SK-N-SH (cell line): ENCODE measurements at regions not wholly inside any gene's neighbourhood (a gene's known extent, or its start where the extent isn't known, plus 50 kb on each side); places are given as distances from the start of the nearest gene placed in this dataset.

ENCODE experiments used
- CTCF ChIA-PET: fragments of 300-600, 350-600 bp; formaldehyde crosslinking; extraction: SDS; loops from one replicate; lab custom pipeline; 2021; lab: Yijun Ruan, JAX
- POLR2A ChIA-PET: fragments of 350-600 bp; sonication (Branson Sonifier 250); formaldehyde crosslinking; extraction: SDS; loops from one replicate; lab custom pipeline; 2020; ENCODE audit warnings: antibody characterized with exemption, inconsistent platforms; lab: Yijun Ruan, JAX
- DNase-seq: peaks from one replicate; pipeline ENCODE4 v3.0.0; 2012
- H2AFZ ChIP-seq: fragments of 200-600 bp; sonication (generic); 2 replicates; pipeline ENCODE4 v1.8.1; 2016; ENCODE audit warnings: antibody characterized with exemption, mild to moderate bottlenecking, low read depth
- H3F3A ChIP-seq: fragments of 200-600 bp; sonication (generic); replicated peaks from 2 replicates; pipeline ENCODE3; 2016; ENCODE audit warnings: antibody characterized with exemption, mild to moderate bottlenecking; ENCODE audit not compliant: insufficient read depth
- H3K27ac ChIP-seq, 2 experiments: fragments of 200-500 bp in 1 of 2; fragments of 200-600 bp in 1 of 2; sonication (Bioruptor generic) in 1 of 2; sonication (generic), shearing (Covaris generic) in 1 of 2; 2 replicates each; pipeline versions ENCODE4 v1.5.1 to v1.6.1; 2014 to 2016; ENCODE audit warnings: low read depth in 2 of 2, inconsistent platforms in 1 of 2, low read length in 1 of 2, mild to moderate bottlenecking in 1 of 2, mixed read lengths in 1 of 2
- H3K27me3 ChIP-seq: fragments of 200-600 bp; sonication (generic), shearing (Covaris generic); 2 replicates; pipeline ENCODE4 v1.6.1; 2016; ENCODE audit warnings: mixed run types; ENCODE audit not compliant: insufficient read depth
- H3K36me3 ChIP-seq, 2 experiments: fragments of 200-500 bp in 1 of 2; fragments of 200-600 bp in 1 of 2; sonication (Bioruptor generic) in 1 of 2; sonication (generic) in 1 of 2; replicated peaks in 1 of 2; 2 replicates each; pipeline versions ENCODE3 to v1.5.1; 2014 to 2016; ENCODE audit warnings: low read length in 1 of 2, mild to moderate bottlenecking in 1 of 2; ENCODE audit not compliant: insufficient read depth in 2 of 2, control insufficient read depth in 1 of 2
- H3K4me1 ChIP-seq, 2 experiments: fragments of 200-500 bp in 1 of 2; fragments of 200-600 bp in 1 of 2; sonication (Bioruptor generic) in 1 of 2; sonication (generic), shearing (Covaris generic) in 1 of 2; 2 replicates each; pipeline versions ENCODE4 v1.5.1 to v1.6.1; 2014 to 2016; ENCODE audit warnings: low read depth in 1 of 2, low read length in 1 of 2, mixed run types in 1 of 2; ENCODE audit not compliant: insufficient read depth in 2 of 2, control insufficient read depth in 1 of 2
- H3K4me2 ChIP-seq: fragments of 200-600 bp; sonication (generic), shearing (Covaris generic); 2 replicates; pipeline ENCODE4 v1.6.1; 2017; ENCODE audit warnings: mixed run types
- H3K4me3 ChIP-seq, 2 experiments: fragments of 200-500 bp in 1 of 2; fragments of 200-600 bp in 1 of 2; sonication (Bioruptor generic) in 1 of 2; sonication (generic), shearing (Covaris generic) in 1 of 2; 2 replicates each; pipeline versions ENCODE4 v1.5.1 to v1.8.1; 2014 to 2016; ENCODE audit warnings: low read depth in 2 of 2, inconsistent platforms in 1 of 2, low read length in 1 of 2, mild to moderate bottlenecking in 1 of 2, mixed read lengths in 1 of 2, moderate library complexity in 1 of 2
- H3K79me2 ChIP-seq: fragments of 200-600 bp; sonication (generic); 2 replicates; pipeline ENCODE4 v1.8.1; 2017; ENCODE audit warnings: mild to moderate bottlenecking; ENCODE audit not compliant: insufficient read depth
- H3K9ac ChIP-seq: fragments of 200-600 bp; sonication (generic); 2 replicates; pipeline ENCODE4 v1.6.1; 2017; ENCODE audit warnings: mixed run types
- H3K9me2 ChIP-seq: fragments of 200-600 bp; sonication (generic); 2 replicates; pipeline ENCODE4 v1.6.1; 2017; ENCODE audit warnings: mixed run types
- H3K9me3 ChIP-seq: fragments of 200-600 bp; sonication (generic); 2 replicates; pipeline ENCODE4 v1.6.1; 2017; ENCODE audit warnings: mixed run types, mild to moderate bottlenecking, moderate library complexity
- H4K20me1 ChIP-seq: fragments of 200-600 bp; sonication (generic); 2 replicates; pipeline ENCODE4 v1.6.1; 2017; ENCODE audit warnings: mild to moderate bottlenecking, mixed run types; ENCODE audit not compliant: insufficient read depth
- EZH2phosphoT487 ChIP-seq: fragments of 200-600 bp; sonication (generic); IDR thresholded peaks from 2 replicates; pipeline ENCODE4 v1.6.1; 2017; ENCODE audit warnings: low read depth, mixed run types, mild to moderate bottlenecking, antibody characterized with exemption, moderate library complexity, borderline replicate concordance
- FOXJ3 ChIP-seq: sonication (generic); formaldehyde crosslinking; IDR thresholded peaks from 2 replicates; pipeline ENCODE4 v1.5.1; 2020; ENCODE audit warnings: mild to moderate bottlenecking, missing genetic modification reagents
- FOXM1 ChIP-seq: IDR thresholded peaks from 2 replicates; pipeline ENCODE4 v1.4.0; 2012; ENCODE audit warnings: low read depth, mild to moderate bottlenecking
- GABPA ChIP-seq: IDR thresholded peaks from 2 replicates; pipeline ENCODE4 v1.4.0; 2012; ENCODE audit warnings: low read depth, mild to moderate bottlenecking
- GATA2 ChIP-seq: sonication (generic); formaldehyde crosslinking; IDR thresholded peaks from 2 replicates; pipeline ENCODE4 v1.5.0; 2020; ENCODE audit warnings: mild to moderate bottlenecking, missing genetic modification reagents
- MEF2A ChIP-seq: IDR thresholded peaks from 2 replicates; pipeline ENCODE4 v1.4.0; 2012; ENCODE audit warnings: low read depth, borderline replicate concordance
- MXI1 ChIP-seq: IDR thresholded peaks from 2 replicates; pipeline ENCODE4 v1.6.1; 2012; ENCODE audit warnings: mild to moderate bottlenecking, low read depth, low read length, improper control_type of control experiment
- PBX3 ChIP-seq: IDR thresholded peaks from 2 replicates; pipeline ENCODE4; 2012
- POLR2AphosphoS5 ChIP-seq: IDR thresholded peaks from 2 replicates; pipeline ENCODE4 v1.6.1; 2012; ENCODE audit warnings: low read depth, low read length
- RFX5 ChIP-seq: IDR thresholded peaks from 2 replicates; pipeline ENCODE4 v1.6.1; 2012; ENCODE audit warnings: mild to moderate bottlenecking, improper control_type of control experiment, low read length
- RXRA ChIP-seq: IDR thresholded peaks from 2 replicates; pipeline ENCODE4 v1.4.0; 2012; ENCODE audit warnings: low read depth, mild to moderate bottlenecking, borderline replicate concordance
- SIN3A ChIP-seq: IDR thresholded peaks from 2 replicates; pipeline ENCODE4 v1.6.1; 2012; ENCODE audit warnings: low read depth, mild to moderate bottlenecking, low read length, moderate library complexity, borderline replicate concordance
- SMC3 ChIP-seq: IDR thresholded peaks from 2 replicates; pipeline ENCODE4 v1.6.1; 2012; ENCODE audit warnings: low read depth, low read length, improper control_type of control experiment
- TAF1 ChIP-seq: IDR thresholded peaks from 2 replicates; pipeline ENCODE4 v1.6.1; 2012; ENCODE audit warnings: low read depth, mild to moderate bottlenecking, low read length, moderate library complexity, borderline replicate concordance
- TEAD4 ChIP-seq: IDR thresholded peaks from 2 replicates; pipeline ENCODE4 v1.4.0; 2012; ENCODE audit warnings: mild to moderate bottlenecking, borderline replicate concordance; ENCODE audit not compliant: insufficient read depth
- USF1 ChIP-seq: IDR thresholded peaks from 2 replicates; pipeline ENCODE4 v1.4.0; 2012; ENCODE audit warnings: low read depth, borderline replicate concordance
- USF2 ChIP-seq: fragments of 150-350 bp; IDR thresholded peaks from 2 replicates; pipeline ENCODE4 v1.6.1; 2017; ENCODE audit warnings: antibody characterized with exemption, low read length, low read depth, borderline replicate concordance
- WGBS: methylation state at CpG from one replicate; pipeline ENCODE4 v1.1.6; 2017; ENCODE audit warnings: low lambda C conversion rate; 5-methylcytosine and 5-hydroxymethylcytosine counted together
- TF ChIP-seq, protein P1 (sequence below): fragments of 200-600 bp; sonication (generic); IDR thresholded peaks from 2 replicates; pipeline ENCODE4 v1.6.1; 2017; ENCODE audit warnings: antibody characterized with exemption, mild to moderate bottlenecking, moderate library complexity
- TF ChIP-seq, protein P2 (sequence below): IDR thresholded peaks from 2 replicates; pipeline ENCODE4 v1.4.0; 2012; ENCODE audit warnings: low read depth, borderline replicate concordance
- TF ChIP-seq, protein P3 (sequence below): fragments of 150-350 bp; IDR thresholded peaks from 2 replicates; pipeline ENCODE4 v1.6.1; 2016; ENCODE audit warnings: mild to moderate bottlenecking, low read depth, low read length

DNA sequence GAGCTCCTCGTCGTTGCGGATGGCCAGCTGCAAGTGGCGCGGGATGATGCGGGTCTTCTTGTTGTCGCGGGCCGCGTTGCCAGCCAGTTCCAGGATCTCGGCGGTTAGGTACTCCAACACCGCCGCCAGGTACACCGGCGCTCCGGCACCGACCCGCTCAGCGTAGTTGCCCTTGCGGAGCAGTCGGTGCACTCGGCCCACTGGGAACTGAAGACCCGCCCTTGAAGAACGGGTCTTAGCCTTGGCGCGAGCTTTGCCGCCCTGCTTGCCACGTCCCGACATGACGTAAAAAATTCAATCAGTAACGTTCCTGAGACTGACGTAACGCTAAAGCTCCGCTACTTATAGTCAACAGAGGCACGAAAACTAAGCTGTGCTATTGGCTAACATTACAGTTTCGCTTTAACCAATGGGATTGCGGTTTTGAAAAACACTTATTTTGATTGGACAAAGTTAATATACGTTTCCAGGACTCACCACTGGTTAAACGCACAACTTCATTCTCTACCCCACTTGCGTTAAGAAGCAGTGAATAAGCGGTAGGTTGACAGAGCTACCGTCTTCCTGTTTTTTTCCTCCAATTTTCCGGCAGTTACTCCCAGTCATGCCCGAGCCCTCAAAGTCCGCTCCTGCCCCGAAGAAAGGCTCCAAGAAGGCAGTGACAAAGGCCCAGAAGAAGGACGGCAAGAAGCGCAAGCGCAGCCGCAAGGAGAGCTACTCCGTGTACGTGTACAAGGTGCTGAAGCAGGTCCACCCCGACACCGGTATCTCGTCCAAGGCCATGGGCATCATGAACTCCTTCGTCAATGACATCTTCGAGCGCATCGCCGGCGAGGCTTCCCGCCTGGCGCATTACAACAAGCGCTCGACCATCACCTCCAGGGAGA is 73.9 kb downstream of the OR2B2 start:
- H3K9me3 ChIP-seq, result no peaks in the 10 kb centered on the region
- H3F3A ChIP-seq, result peaks cover 29% of the 10 kb centered on the region
- ChIA-PET CTCF (interaction anchor here (1.2 to 5.7 kb wide), 6 partner anchors 12 to 57 kb away, joined by 3 to 29 read pairs (median 7); a partner anchor contains a TSS), POLR2A (interaction anchor here (0.9 to 11.5 kb wide), 29 partner anchors 9 to 1817 kb away, joined by 3 to 578 read pairs (median 8); partner anchors contain the start of gene ZNF184)
- peak overlapping the region; percentile 83 to 84 for H3K4me3 ChIP-seq
- H3K79me2 ChIP-seq, result peaks cover 48% of the 10 kb centered on the region
- H3K27ac ChIP-seq, result peak overlapping the region; percentile 97 to 99
- no peaks in the 10 kb centered on the region for H3K27me3 ChIP-seq
- peak overlapping the region; percentile 97 for H3K4me2 ChIP-seq
- peaks cover 0 to 11% of the 10 kb centered on the region in 2 experiments; a peak in 2 of 4 replicates for H3K4me1 ChIP-seq
- H3K9ac ChIP-seq, result peak overlapping the region; percentile 99
- no peak overlapping the region; the same call in 1 of the 2 replicates for H2AFZ ChIP-seq
- WGBS, result under 1% methylated on average over 37 of the region's 66 CpGs
- peaks cover 8 to 12% of the 10 kb centered on the region in 2 experiments for H3K36me3 ChIP-seq
- no peaks in the 10 kb centered on the region for H4K20me1 ChIP-seq
- peak; percentile 84 for DNase-seq
- H3K9me2 ChIP-seq, result no peaks in the 10 kb centered on the region
- TF ChIP-seq, protein P1, sequence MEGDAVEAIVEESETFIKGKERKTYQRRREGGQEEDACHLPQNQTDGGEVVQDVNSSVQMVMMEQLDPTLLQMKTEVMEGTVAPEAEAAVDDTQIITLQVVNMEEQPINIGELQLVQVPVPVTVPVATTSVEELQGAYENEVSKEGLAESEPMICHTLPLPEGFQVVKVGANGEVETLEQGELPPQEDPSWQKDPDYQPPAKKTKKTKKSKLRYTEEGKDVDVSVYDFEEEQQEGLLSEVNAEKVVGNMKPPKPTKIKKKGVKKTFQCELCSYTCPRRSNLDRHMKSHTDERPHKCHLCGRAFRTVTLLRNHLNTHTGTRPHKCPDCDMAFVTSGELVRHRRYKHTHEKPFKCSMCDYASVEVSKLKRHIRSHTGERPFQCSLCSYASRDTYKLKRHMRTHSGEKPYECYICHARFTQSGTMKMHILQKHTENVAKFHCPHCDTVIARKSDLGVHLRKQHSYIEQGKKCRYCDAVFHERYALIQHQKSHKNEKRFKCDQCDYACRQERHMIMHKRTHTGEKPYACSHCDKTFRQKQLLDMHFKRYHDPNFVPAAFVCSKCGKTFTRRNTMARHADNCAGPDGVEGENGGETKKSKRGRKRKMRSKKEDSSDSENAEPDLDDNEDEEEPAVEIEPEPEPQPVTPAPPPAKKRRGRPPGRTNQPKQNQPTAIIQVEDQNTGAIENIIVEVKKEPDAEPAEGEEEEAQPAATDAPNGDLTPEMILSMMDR, result no peak
- TF ChIP-seq POLR2AphosphoS5 (peak; percentile 84), GATA2 (CRISPR knock-in tag) (no peak), FOXJ3 (CRISPR knock-in tag) (0 out of 2 replicates have a peak, but pooled peaks have one; percentile 43), SIN3A (peak; percentile 72; the same call in 1 of the 2 replicates), USF1 (no peak), EZH2phosphoT487 (no peak), MEF2A (no peak), SMC3 (no peak), RXRA (no peak), USF2 (no peak), TAF1 (peak; percentile 67), FOXM1 (0 out of 2 replicates have a peak, but pooled peaks have one; percentile 24), RFX5 (0 out of 2 replicates have a peak, but pooled peaks have one; percentile 44), PBX3 (no peak), TEAD4 (no peak), GABPA (no peak), MXI1 (peak; percentile 74; the same call in 1 of the 2 replicates)
- TF ChIP-seq, protein P2, sequence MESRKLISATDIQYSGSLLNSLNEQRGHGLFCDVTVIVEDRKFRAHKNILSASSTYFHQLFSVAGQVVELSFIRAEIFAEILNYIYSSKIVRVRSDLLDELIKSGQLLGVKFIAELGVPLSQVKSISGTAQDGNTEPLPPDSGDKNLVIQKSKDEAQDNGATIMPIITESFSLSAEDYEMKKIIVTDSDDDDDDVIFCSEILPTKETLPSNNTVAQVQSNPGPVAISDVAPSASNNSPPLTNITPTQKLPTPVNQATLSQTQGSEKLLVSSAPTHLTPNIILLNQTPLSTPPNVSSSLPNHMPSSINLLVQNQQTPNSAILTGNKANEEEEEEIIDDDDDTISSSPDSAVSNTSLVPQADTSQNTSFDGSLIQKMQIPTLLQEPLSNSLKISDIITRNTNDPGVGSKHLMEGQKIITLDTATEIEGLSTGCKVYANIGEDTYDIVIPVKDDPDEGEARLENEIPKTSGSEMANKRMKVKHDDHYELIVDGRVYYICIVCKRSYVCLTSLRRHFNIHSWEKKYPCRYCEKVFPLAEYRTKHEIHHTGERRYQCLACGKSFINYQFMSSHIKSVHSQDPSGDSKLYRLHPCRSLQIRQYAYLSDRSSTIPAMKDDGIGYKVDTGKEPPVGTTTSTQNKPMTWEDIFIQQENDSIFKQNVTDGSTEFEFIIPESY, result peak; percentile 86
- TF ChIP-seq, protein P3, sequence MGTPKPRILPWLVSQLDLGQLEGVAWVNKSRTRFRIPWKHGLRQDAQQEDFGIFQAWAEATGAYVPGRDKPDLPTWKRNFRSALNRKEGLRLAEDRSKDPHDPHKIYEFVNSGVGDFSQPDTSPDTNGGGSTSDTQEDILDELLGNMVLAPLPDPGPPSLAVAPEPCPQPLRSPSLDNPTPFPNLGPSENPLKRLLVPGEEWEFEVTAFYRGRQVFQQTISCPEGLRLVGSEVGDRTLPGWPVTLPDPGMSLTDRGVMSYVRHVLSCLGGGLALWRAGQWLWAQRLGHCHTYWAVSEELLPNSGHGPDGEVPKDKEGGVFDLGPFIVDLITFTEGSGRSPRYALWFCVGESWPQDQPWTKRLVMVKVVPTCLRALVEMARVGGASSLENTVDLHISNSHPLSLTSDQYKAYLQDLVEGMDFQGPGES, result peak; percentile 78; the same call in 1 of the 2 replicates
